GM10266 (cell line): ENCODE measurements at regions not wholly inside any gene's neighbourhood (a gene's known extent, or its start where the extent isn't known, plus 50 kb on each side); places are given as distances from the start of the nearest gene placed in this dataset.

ENCODE experiments used
- DNase-seq: peaks from one replicate; pipeline ENCODE4 v3.0.0; 2012; ENCODE audit errors: extremely low spot score
- CTCF ChIP-seq: IDR thresholded peaks from 2 replicates; pipeline ENCODE4 v1.5.1; 2012; ENCODE audit warnings: mild to moderate bottlenecking, low read depth; ENCODE audit not compliant: control insufficient read depth, insufficient read depth; ENCODE audit errors: missing control alignments

- no peak for TF ChIP-seq CTCF
- DNase-seq = no peak
Measured at GRCh38 chr4:112855058-112855457, 194.4 kb upstream of the ANK2 start.

DNA sequence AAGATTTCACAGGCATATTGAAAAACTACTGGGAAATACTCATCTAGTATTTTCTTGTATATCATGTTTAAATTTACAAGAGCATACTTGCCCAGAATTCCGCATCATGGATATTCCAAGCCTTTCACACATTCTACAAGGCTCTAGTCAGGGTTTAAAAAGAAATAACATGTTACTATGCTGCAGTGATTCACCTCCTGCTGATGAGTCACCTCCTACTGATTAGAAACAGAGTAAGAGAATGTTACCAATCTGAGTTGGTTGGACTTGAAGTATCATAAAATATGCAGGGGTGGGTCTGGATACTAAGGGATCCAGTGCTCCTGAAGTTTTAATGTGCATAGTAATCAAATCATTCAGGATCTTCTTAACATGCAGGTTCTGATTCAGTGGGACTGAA, 192.0 kb upstream of the ANK2 start:
- TF ChIP-seq CTCF = no peak
- no peak for DNase-seq

- TF ChIP-seq CTCF = no peak
- no peak for DNase-seq
Measured at GRCh38 chr4:112858751-112859150, 190.7 kb upstream of the ANK2 start.

DNA sequence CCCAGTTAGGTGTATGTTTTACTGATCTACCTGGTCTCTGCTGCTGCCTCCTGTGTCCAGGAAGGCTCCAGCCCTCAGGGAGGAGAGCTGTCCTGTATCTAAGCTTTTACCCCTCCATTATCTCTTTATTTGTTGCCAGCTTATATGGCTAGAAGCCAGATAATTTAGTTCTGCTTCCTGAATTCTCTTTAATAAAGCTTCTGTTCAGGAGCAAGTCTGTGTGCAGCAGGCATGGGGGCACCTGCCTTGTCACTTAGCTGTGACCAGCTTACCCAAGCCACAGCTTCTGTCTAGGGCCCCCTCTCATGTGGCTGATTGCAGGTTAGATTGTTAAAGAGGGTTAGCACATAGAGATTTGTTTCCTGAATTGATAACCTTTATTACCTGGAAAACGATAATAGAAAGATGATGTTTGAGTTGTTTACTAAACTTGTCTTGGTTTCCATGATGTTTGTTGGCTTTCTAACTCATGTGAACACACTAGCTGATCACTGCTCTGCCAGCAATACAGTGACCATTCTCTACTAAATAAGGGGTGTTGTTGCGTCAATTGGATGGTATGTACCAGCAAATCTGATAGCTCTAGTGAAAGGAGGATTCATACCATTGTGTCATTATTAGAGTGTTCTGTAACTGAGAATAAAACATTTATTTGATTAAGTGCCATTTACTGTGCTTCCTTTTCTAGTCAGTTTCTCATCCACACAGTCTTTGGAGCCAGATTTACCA, 189.8 kb upstream of the ANK2 start:
- no peak for TF ChIP-seq CTCF
- no peak for DNase-seq

DNA sequence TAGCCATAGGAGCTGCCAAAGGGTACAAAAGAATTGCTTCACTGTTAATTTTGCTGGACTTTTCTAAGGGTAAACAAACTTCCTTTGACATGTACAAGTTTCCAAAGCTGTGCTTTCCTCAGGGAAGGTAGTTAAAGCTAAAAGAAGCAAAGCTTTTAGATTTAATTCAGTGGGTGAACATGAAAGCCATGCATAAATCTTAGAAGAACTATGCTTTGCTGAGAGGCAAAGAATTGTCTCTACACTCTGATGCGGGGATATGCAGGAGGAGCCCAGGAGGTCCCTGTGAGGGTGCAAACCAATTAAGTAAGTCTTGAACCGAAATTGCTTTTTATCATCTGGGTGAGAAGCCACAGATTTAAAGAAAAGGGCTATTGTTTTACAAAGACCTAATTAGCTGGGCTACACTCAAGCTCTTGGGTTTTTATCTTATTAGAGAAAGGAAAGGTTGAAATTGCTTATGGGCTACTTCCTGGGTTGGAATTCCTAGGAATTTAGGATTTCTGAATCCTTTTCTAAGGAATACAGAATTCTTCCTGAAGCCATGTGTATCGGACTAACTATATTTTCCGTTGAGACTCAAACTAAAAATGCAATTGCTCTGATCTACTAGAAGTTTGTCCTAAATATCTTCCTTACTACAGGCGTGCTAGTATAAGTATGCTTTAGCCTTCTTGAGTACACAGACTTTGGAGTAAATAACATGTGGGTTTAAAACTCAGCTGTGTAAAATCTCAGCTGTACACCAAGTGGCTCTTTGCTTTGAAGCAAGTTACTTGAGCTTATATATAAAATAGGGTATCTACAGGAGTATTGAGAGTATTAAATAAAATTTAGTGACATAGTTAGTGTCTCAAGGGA, 188.4 kb upstream of the ANK2 start:
- DNase-seq = no peak
- TF ChIP-seq CTCF = no peak

DNA sequence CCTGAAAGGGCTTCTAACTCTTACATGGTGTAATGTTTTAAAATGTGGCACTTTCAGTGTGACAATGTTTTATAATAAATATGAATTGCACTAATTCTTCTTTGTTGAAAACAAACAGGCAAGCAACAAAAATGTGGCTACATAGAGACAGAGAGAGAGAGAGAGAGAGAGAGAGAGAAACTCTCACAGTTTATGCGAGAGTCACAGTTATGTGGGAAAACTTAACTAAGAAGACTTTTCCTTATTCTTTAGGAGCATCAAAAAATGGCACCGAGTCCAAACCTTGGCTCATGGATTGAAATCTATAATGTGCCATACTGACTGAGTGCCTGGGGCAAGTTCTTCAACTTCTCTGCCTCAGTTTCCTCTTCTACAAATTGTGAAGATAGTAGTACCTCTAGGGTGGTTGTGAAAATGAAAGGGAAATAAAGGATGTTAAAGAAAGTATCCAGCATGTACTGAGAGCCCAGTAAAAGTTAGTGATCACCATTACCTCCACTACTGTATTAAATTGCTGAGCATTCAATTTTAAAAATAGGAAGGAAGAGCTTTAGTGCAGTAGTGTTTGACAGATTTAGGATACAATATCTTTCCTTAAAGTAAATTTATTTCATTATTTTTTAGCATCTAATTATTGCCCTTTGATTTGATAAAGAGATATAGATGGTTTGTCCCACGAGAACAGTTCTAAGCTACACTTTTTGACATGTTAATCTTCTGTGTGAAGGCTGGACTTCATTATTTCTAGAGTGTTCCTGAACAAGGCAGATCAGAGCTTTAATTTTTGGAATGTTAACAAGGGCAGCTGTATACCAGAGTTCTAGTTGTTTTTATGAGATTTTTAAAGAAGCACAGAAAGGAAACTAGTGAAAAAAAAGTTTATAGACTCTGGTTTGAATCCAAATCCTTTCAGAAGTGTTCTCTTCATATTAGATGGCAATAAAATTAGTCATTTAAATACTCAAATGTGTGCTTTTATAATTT, 187.5 kb upstream of the ANK2 start:
- DNase-seq = no peak
- no peak for TF ChIP-seq CTCF

DNA sequence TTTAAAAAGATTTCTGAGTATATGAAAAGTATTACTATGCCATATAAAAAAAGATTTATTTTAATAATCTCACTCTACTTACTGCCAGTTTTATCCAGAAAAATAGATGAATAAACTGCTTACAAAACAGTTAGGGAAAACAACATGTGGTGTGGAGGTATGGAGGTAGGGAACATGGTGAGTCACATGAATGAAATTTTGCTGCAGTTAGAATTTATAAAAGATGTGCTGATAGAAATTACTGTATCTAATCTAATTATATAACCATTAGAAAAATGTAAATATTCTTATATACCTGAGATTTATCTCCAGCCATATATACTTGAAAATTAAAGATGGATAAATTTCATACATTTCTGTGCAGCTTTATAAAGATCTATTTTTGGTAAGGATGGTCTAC, 184.0 kb upstream of the ANK2 start:
- no peak for DNase-seq
- no peak for TF ChIP-seq CTCF
